G401 (cell line): ENCODE measurements at regions not wholly inside any gene's neighbourhood (a gene's known extent, or its start where the extent isn't known, plus 50 kb on each side); places are given as distances from the start of the nearest gene placed in this dataset.

ENCODE experiments used
- DNase-seq: peaks from one replicate; pipeline ENCODE4 v3.0.0-alpha.2; 2015; ENCODE audit warnings: low spot score
- in situ Hi-C: cut with HindIII; loops from 2 replicates; pipeline ENCODE4 v1.10.0; 2016; ENCODE audit warnings: low sequenced_read_pairs, mixed read lengths

DNA sequence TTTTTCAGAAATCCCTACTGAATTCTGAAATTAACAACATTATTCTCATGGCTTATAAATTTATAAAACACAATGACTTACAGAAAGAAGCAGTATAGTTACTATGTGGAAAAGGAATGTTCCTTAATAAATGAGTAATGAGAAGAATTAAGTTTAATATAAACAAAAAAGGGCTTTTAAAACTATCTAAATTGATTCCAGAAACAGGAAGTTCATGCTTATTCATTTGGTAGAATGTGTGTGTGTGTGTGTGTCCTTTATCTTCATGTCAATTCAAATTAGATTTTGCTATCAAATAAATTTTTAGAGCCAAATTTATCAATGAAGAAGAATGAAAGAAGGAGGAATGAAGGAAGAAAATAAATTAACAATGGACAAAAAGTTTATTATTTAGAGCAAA is 440.8 kb upstream of the LRRTM4 start:
- DNase-seq, result no peak
- in situ Hi-C loops, result no loop called here

- in situ Hi-C loops, result no loop called here
- no peak for DNase-seq
Observed at GRCh38 chr2:77977471-77978063, 455.4 kb upstream of the LRRTM4 start.

DNA sequence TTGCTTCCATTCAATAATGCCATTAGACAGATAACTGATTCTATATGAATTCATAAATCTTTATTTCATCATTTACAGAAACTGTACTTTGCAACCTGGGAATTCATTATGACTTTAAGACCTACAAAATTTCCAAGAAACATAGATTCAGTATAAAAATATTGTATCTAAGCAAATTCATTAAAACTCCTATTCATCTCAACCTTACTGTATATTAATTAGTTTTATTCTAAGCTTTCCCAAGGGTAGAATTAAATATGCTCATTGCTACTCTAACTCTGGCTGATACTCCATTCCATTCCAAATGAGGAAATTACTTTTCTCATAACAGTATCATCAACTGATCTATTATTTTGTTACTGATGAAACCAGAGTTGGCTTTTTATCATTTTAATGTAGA is 473.0 kb upstream of the LRRTM4 start:
- no peak for DNase-seq
- in situ Hi-C loops, result no loop called here

GRCh38 chr2:77999376-77999775 is 477.2 kb upstream of the LRRTM4 start:
- no peak for DNase-seq
- in situ Hi-C loops, result no loop called here

DNA sequence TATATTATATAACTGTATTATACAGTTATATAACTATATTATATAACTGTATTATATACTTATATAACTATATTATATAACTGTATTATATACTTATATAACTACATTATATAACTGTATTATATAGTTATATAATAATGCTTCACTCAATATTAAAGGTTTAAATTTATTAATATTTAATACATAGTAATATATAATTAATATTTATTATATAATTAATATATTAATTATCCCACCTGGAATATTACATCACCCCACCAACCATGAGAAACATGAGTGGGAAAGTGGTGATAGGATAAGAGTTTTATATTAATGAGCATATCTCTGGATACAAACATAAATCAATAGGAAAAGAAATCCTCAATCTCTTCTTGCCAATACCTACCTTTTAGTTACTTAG is 487.1 kb upstream of the LRRTM4 start:
- no peak for DNase-seq
- in situ Hi-C loops, result no loop called here

GRCh38 chr2:78011251-78011650 is 489.1 kb upstream of the LRRTM4 start:
- DNase-seq, result no peak
- in situ Hi-C loops, result no loop called here

- in situ Hi-C loops, result no loop called here
- DNase-seq, result no peak
Observed at GRCh38 chr2:78020491-78020890, 498.3 kb upstream of the LRRTM4 start.

- in situ Hi-C loops, result no loop called here
Observed at GRCh38 chr2:78023356-78023755, 501.2 kb upstream of the LRRTM4 start.

DNA sequence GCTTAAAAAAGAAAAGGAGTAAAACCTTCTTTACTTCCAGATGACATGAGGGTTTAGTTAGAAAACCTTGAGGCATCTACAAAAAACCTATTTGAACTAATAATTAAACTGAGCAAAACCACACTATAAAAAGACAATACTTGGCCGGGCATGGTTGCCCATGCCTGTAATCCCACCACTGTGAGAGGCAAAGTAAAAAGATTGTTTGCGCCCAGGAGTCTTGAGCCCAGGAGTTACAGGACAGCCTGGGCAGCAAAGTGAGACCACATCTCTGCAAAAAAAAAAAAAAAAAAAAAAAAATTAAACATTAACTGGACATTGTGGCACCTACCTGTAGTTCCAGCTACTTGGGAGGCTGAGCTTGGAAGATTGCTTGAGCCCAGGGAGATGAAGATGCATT is 502.8 kb upstream of the LRRTM4 start:
- in situ Hi-C loops, result no loop called here
- no peak for DNase-seq

More at GRCh38 chr2:78023356-78023755, 501.2 kb upstream of the LRRTM4 start:
- no peak for DNase-seq

DNA sequence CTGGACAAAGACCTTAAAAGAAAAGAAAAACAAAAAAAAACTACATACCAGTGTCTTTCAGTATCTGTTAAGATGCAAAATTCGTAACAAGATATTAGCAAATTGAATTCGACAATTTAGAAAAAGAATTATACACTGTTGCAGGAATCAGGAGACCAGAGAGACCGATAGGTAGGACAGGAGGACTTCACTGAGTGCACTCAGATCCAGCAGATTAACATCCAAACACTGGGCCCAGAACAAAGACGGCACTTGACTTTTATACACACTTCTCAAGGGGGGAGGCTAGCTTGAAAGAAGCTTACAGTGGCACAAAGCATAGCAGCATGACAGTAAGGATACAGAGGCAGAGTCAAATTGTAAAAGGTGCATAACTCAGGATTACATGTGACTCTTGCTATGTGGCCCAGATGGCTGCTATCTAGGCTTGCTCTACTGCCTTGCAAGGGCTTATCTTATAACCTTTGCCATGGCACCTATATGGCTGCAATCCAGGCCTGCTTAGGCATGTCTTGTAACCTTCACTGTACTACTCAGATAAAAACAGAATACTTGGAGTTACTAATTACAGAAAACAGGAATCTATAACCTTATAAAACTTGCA is 507.3 kb upstream of the LRRTM4 start:
- no peak for DNase-seq
- in situ Hi-C loops, result no loop called here

DNA sequence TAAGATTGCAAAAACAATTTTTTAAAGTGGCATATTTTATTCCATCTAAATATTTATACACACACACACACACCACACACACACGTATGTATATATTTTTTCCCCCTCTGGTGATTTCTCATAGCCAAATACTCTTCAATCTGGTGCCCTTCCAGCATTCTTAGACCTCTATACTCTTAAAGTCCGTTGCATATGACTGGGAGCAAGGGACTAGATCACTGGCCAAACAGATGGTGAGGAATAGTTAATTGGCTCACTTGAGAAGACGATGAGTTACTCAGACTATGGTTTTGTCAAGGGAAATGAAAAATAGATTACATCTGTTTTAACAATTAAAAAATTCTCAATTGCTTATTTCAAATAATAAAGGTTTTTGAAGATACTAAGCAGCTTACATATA is 512.5 kb upstream of the LRRTM4 start:
- in situ Hi-C loops, result no loop called here

DNA sequence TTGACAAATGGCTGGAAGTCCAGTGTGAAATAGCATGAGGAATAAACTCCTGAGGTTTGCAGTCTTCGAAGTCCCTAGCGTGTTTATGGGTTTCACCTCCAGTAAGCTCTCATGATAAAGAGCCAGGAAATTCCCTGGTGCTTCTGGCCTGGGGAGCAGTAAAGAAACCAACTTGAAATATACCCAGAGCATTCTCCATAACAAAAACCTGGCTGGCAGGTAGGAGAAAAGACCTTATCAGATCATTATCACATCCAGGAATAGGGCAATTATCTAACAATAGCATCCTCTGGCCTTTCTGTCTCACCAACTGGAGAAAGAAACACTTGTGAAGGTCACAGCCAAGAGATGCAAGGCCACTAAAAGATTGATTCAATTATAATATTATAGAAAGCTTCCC is 513.6 kb upstream of the LRRTM4 start:
- no peak for DNase-seq
- in situ Hi-C loops, result no loop called here

More for the DNA sequence above, 512.5 kb upstream of the LRRTM4 start:
- no peak for DNase-seq

DNA sequence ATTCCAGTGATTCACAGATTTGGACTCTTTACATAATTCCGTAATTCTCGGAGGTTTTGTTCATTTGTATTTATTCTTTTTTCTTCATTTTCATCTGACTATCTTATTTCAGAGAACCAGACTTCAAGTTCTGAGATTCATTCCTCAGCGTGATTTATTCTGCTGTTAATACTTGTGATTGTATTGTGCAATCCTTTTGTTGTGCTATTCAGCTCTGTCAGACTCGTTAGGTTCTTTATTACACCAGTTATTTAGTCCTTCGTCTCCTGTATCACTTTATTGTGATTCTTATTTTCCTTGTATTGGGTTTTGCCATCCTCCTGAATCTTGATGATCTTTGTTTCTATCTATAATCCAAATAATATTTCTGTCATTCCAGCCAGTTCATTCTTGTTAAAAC is 529.3 kb upstream of the LRRTM4 start:
- in situ Hi-C loops, result no loop called here

GRCh38 chr2:78056976-78057375 is 534.8 kb upstream of the LRRTM4 start:
- in situ Hi-C loops, result no loop called here

More for the DNA sequence above, 529.3 kb upstream of the LRRTM4 start:
- no peak for DNase-seq

GRCh38 chr2:78061301-78061700 is 539.1 kb upstream of the LRRTM4 start:
- no peak for DNase-seq
- in situ Hi-C loops, result no loop called here

More at GRCh38 chr2:78056976-78057375, 534.8 kb upstream of the LRRTM4 start:
- DNase-seq, result no peak

DNA sequence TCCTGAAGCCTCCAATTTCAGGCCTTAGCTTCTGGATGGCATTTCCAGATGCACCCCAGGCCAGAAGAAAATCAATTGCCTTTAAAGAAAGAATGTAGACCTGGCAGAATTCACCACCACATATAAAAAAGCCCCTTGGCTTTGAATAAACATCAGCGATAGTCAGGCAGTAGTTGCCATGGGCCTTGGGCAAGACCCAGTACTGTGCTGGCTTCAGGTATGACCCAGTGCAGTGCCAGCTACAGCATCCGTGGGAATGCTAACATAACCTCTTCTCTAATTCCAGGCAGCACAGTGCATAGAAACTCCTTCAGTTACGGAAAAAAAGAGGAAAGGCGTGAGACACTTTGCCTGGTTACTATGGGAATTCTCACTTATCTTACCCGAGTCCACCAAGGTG is 539.6 kb upstream of the LRRTM4 start:
- in situ Hi-C loops, result no loop called here
- no peak for DNase-seq

DNA sequence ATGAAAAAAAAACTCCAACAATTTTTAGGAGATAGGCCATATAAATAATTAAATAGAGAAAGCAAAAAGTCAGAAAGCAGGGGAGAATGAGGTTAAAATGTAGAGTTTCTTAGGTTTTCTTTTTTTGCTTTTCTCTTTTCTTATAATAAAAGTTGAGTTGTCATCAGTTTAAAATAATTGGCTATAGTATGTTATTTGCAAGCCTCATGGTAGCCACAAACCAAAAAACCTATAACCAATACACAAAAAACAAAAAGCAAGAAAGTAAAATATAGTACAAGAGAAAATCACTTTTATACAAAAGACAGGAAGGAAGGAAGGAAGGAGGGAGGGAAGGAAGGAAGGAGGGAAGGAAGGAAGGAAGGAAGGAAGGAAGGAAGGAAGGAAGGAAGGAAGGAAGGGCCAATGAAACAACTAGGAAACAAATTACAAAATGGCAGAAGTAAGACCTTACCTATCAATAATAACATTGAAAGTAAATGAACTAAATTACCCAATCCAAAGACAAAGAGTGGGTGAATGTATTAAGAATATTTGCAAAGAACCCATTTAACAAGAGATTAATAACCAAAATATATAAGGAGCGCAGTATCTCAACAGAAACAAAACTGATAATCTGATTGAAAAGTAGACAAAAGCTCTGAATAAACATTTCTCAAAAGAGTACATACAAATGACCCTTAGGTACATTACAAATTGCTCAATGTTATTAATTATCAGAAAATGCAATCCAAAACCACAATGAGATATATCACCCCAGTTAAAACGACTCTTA is 541.3 kb upstream of the LRRTM4 start:
- in situ Hi-C loops, result no loop called here
- no peak for DNase-seq

DNA sequence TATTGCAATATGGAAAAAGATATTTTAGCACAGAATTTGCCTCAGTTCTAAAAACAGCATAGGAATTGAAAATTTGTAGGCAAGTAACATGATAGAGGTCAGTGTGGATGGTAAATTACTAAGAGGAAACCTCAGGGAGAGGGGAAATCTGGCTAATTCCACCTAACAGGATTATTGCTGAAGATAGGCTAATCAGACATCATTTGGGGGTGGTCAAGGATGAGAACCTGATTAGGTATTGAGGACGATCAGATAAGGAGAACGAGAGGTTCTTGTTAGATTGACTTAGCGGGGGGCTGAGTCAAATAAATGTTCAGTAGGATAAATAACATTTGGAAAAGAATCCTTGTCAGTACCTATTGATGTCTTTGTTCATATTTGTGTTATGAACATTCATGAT is 543.2 kb upstream of the LRRTM4 start:
- in situ Hi-C loops, result no loop called here
- DNase-seq, result no peak

DNA sequence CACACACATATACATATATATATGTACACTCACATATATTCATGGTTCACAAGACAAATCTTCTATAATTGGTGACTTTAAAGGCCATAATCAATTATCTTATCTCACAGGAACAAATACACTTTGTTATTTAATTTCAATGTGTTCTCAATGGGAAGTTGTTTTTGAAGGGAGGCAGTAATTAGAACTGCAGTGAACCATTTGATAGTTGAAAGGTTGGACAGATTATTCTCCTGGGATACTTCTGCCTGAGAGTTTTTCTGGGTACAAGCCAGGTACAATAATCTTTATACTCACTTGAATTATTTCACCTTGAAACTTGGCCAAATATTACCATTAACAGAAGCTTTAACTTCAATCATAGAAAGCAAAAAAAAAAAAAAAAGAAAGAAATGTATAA is 546.6 kb upstream of the LRRTM4 start:
- DNase-seq, result no peak
- in situ Hi-C loops, result no loop called here

- in situ Hi-C loops, result no loop called here
- no peak for DNase-seq
Observed at GRCh38 chr2:78070693-78071092, 548.5 kb upstream of the LRRTM4 start.

DNA sequence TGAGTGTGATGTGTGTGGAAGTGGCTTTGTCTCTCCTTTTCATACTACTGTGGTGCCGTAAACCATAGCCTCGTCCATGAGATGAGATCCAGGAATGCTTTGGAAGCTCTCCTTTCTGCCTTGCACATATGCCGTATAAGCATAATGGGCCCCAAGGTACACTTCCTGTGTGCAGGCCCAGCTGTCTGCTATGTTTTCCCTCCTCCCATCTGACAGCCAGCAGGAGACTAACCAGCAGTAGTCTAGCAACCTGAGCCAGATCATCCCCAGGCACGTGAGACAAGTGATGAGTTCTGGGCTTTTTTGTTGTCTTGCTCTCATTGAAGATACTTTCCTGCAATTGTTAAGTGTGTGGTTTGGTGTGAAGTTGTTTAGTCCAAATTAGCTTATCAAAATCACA is 555.5 kb upstream of the LRRTM4 start:
- in situ Hi-C loops, result no loop called here
- no peak for DNase-seq
